Nucleus accumbens (tissue), 56 donors: ENCODE measurements at regions not wholly inside any gene's neighbourhood (a gene's known extent, or its start where the extent isn't known, plus 50 kb on each side); places are given as distances from the start of the nearest gene placed in this dataset.

ENCODE experiments used
- DNase-seq, 56 donors: peaks; one replicate each; lab custom pipeline; 2025; lab: John Stamatoyannopoulos, UW

DNA sequence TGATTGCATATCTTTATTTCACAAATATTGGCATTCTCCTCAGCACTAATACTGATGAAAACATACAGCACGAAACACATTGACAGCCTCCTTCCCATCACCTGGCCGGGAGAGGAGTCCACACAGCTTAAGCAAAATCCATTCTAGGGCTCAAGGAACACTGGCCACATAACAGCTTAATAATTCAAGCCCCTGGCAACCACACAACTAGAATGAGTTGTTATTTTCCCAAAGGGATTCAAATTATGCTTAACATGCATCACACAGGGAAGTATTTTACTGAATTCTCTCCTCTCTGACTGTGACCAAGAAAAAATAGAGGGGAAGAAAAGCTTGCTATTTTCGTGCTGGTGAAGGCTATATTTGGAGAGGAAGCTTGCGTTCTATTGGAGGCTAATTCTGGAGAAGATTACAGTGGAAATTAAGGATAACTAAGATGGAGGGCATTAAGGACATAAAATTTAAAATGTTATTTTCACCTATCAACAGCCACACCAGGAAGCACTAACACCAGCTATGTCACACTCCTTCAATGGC, 198.5 kb downstream of the ADGRG6 start:
- no peak for DNase-seq

DNA sequence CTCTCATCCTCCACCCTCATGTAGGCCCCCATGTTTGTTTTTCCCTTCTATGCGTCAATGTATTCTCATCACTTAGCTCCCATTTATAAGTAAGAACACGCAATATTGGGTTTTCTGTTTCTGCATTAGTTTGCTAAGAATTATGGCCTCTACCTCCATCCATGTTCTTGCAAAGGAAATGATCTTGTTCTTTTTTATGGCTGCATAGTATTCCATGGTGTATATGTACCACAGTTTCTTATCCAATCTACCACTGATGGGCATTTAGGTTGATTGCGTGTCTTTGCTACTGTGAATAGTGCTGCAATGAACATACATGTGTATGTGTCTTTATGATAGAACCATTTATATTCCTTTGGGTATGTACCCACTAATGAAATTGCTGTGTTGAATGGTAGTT, 200.0 kb downstream of the ADGRG6 start:
- DNase-seq: no peak

DNA sequence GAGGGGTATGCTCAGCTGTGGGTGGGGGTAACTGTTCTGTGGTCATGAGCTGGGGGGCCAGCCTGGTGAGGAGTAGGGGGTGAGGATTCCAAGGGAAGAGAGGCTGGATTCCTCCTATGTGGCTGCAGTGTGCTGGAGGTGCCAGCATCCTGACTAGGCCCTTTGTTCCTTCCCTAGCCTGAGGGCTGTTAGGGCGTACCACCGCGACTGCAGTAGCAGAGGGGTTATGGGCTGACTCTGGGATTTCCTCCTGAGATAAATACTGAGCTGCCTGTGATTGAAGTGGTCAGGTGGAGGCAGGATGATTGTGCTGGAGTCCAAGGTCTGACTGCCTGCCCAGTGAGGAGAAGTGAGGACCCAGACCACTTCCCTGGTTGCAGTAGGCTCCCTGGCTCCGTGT, 205.3 kb downstream of the ADGRG6 start:
- DNase-seq: no peak

DNA sequence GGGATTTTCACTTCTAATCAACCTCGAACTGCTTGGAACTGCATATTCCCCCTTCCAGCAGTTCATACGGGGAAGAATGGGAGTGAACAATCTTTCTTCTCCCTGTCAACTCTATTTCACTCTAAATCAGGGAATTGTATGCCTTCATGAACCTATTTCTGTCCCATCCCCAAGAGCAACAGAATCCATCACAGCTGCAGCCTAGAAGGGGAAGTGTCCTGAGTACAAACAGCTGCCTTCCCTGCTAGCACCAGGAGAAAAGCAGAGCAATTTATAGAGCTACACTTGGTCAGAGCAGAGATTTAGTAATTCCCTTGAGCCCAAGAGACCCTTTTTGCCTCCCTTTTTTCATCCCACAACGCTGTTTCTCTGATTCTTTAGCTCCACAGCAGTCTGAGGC, 208.4 kb downstream of the ADGRG6 start:
- no peak for DNase-seq

DNA sequence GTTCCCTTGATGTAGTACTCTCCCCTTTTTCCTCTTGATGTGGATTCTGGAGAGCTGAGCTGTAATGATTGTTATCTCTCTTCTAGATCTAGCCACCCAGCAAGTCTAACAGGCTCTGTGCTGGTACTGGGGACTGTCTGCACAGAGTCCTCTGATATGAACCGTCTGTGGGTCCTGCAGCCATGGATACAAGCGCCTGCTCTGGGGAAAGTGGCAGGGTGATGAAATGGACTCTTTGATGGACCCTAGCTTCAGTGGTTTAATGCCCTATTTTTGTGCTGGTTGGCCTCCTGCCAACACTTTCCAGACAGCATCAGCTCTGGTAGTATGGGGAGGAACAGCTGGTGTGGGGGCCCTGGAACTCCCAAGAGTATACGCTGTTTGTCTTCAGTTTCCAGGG, 216.3 kb downstream of the ADGRG6 start:
- no peak for DNase-seq

DNA sequence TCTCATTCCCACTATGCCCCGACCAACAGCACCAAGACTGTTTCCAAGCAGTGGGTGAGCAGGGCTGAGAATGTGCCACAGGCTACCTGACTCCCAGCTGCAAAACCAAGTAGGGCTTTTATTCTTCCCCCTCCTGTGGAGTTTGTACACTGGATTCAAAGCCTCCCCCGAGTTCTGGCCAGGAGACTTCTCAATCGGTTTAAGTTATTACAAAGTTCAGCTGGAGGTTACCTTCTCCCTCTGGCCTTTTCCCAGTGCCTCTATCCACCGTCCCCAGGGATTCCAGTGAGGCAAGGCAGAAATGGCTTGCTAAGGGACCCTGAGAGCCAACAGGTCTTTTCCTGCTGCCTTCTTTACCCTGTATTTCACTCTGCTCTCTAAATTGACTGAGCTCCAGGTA, 217.0 kb downstream of the ADGRG6 start:
- DNase-seq: no peak

DNA sequence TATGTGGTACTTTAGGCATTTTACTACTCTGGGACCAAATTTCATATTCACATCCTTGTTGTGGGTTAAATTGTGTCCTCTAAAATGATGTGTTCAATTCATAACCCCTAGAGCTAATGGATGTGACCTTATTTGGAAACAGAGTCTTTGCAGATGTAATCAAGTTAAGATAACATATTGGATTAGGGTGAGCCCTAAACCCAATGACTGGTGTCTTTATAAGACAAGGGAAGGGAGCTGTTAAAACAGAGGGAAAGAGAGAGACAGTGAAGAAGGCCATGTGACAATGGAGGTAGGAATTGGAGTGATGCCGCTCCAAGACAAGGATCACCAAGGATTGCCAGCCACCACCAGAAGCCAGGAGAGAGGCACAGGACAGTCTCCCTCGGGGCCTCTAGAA, 220.0 kb downstream of the ADGRG6 start:
- no peak for DNase-seq

DNA sequence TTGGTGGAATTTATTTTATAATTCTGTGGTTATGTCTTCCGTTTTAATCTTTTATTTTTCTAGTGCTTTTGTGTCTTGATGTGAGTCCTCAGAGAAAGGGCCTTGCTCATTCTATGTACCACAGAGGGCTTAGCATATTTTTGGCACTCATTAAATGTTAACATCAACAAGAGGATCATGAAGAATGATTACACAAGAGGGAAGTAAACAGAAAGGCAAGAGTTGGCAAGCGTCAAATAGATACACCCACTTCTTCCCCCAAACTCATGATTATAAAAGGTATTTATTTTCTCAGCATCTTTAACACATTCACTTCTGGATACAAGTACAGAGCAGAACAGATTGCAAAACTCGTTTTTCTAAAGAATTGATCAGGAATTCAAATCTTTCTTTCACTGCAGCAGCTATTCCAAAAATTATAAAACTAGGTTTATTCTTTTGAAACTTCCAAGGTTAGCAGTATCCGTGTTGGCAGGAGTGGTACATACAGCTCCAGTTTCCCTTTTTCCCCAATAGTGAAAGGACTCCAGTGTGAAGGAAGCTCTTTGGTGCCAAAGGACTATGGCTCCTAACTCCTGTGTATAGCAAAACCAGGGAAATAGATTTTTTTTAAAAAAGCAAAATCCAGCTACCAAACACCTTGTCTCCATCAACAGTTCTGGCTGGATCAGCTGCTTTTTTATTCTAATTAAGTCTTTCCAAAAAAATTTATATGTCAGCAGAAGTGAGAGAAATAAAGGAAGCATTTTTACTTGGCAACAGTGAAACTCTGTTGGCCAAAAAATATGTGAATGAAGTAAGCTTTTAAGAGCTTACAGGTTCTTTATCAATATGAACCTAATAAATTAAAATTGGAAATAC, 221.9 kb downstream of the ADGRG6 start:
- no peak for DNase-seq

DNA sequence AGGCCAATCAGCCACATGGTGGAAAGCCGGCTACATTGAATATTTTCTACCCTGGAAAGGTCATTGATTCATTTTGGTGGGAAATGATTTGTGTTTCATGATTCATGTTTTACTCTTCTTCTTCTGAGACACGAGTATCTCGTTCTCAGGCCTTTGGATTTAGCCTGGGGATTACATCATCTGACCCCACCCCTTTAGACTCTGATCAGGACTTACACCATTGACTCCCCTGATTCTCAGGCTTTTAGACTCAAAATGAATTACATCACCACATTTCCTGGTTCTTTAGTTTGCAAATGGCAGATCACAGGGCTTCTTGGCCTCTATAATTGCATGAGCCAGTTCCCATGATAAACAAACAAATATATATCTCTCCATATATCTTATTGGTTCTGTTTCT, 228.8 kb downstream of the ADGRG6 start:
- DNase-seq: no peak

DNA sequence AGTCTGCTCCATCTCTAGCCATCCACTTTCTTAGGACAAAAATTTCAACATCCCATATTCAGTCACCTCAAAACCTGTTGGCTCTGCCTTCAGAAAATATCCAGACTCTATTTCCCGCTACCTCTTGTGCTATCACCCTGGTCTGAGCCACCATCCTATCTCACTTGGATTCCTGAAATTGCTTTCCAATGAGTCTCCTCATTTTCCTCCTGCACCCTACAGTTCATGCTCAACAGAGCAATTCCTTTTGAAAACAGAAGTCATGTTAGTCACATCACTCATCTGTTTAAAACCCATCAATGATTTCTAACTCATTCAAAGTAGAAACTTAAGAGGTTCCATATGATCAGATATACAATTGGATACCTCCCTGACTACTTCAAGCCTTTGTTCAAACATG, 229.9 kb downstream of the ADGRG6 start:
- no peak for DNase-seq

DNA sequence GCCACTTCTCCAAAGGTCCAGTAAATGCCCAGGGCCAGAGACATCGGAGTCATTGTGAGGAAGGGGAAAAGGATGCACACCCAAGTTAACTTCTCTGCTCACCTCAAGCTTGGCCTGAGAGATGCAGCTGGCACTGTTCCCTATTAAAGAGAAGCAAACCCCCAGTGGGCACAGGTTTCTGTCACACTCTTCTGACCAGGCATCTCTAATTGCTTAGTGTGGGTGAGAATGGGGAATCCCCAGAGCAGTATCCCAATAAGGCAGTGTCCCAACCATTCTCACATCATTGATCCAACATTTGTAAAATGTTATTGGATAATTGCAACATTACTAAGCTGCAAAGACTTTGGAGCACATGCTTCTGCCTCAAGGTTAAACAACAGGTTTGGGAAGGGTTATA, 232.3 kb downstream of the ADGRG6 start:
- DNase-seq: no peak

DNA sequence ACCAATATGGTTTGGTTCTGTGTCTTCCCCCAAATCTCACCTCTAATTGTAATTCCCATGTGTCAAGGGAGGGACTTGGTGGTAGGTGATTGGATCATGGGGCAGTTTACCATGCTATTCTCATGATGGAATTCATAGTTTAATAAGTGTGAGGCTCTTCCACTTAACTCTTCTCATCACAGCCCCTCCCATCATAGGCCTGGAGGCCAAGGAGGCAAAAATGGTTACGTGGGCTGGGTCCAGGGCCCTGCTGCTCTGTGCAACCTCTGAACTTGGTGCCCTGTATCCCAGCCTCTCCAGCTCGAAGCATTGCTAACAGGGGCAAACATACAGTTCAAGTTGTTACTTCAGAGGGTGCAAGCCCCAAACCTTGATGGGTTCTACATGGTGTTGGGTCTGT, 232.7 kb downstream of the ADGRG6 start:
- no peak for DNase-seq

DNA sequence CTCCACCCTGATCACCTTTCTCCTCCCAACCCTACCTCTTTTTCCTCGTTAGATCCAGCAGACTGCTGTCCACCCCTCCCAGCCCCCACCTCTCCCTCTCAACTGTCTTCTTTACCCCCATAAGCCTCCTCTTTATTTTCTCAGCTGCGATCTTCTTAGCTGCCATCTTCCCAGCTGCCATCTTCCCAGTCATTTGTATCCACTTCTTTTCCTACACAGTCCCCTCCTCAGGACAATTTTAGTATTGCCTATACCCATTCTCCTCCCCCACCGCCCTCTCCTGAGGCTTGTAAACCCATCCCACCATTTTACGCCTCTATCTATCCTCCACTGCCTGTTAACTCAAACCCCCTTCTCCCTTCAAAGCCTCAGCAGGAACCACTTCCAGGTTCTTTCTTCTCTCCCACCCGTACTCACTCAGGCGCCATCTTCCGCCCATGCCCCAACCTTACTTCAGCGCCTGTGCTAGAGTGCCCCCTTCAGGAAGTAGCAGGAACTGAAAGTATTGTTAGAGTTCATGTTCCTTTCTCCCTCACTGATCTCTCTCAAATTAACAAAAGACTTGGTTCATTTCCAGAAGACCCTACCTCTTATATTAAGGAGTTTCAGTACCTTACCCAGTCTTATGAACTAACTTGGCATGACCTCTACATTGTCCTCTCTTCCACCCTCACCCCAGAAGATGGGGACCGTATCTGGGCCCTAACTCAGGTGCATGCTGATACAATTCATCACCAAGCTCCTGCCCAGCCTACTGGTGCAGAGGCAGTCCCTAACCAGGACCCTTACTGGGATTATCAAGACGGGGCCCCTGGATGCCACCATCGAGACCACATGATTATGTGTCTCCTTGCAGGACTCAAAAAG, 236.0 kb downstream of the ADGRG6 start:
- no peak for DNase-seq

DNA sequence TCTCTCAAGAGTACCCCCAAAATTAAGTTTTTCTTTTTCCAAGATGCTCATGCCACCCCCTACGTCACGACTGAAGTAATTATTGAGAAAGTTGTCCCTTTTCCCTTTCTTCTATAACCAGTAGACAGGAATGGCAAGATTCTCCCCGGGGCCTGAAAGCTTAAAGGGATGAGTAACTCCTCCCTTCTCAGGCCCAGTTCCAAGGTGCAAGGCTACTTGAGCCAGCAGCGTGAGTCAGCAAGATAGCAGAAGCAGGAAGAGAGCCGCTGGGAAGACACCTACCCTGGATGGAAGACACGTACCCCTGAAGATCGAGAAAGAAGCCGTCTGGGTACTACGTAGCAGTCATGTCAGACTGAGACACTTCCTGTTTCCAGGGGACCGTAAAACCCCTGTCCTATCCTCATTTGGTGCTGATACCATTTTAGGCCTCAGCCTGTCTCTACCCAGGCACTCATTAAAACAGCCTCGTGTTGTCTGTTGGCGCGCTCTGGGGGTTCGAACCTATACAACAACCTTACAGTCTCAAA, 241.0 kb downstream of the ADGRG6 start:
- DNase-seq: no peak

DNA sequence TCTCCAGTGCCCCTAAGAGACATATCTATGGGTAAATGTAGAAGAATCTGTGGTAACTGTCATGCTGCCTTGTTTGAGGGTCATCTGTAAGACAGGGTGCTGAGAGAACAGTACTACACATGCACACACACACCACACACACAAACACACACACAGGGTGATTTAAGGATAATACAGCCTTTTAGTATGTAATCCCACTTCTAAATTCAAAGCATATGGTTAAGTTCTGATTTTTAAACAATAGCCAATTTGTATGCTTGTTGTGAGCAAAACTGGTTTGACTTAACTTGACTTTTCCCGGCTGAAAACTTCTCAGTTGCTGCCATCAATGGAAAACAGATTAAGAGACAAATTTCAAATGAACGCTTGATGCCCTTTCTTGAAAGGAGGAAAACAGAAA, 241.8 kb downstream of the ADGRG6 start:
- no peak for DNase-seq

DNA sequence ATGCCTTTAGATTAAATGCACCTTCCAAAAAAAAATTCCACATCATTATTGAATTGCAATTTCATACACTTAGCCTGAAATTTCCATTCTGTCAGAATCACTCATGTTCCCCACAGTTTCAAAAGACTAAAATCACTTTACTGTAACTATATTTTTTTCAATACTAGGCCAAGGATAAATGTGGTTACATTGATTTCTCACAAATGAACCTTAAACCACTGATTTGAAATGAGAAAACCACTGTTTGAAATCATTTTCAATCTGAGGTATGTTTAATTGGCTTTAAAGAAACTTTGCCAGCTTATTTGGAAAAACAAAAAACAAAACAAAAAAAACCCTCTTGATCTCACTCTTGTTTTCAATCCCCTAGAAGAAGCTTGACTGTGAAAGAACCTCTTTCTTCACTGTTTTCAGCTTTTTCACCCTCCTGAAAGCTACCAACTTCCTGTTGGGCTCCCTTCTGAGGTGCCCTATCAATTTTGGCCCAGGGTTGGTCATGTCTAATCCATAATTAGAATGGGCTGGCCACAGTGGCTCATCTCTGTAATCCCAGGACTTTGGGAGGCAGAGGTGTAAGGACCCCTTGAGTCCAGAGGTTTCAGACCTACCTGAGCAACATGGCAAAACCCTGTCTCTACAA, 242.5 kb downstream of the ADGRG6 start:
- no peak for DNase-seq

DNA sequence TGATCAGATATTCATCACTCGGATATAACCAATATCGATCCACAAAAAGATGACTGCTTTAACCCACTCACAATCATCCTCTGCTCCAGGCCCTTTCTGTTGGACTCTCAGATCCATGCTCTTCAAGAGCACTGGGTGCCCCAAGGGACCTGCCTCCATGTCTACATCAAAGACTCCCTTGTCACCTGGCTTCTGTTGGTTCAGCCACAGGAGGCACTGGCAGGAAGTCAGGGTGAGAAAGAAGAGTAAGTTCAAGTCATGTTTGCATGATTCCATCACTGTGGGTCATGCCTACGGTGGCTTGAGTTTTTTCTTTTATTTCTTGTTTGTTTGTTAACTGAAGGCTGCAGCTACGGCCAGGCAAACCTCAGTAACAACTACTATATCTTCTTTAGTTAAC, 243.3 kb downstream of the ADGRG6 start:
- DNase-seq: no peak

DNA sequence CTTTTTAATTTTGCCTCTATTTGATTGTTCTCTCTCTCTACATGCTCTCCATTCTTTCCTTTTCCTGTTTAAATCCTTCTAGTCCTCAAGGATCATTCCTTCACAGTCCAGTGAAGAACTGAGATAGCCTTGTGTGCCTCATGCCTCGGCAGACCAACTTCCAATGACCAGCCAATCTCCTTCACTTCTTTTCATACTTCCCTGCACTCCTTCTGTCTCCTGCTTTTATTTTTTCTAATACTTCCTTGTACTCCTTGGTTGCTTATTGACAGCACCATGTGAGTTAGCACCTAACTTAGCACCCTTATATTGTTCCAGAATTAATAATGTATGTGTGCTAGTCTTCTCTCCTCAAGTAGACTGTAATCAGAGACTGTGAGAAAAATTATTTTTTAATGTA, 246.8 kb downstream of the ADGRG6 start:
- no peak for DNase-seq

DNA sequence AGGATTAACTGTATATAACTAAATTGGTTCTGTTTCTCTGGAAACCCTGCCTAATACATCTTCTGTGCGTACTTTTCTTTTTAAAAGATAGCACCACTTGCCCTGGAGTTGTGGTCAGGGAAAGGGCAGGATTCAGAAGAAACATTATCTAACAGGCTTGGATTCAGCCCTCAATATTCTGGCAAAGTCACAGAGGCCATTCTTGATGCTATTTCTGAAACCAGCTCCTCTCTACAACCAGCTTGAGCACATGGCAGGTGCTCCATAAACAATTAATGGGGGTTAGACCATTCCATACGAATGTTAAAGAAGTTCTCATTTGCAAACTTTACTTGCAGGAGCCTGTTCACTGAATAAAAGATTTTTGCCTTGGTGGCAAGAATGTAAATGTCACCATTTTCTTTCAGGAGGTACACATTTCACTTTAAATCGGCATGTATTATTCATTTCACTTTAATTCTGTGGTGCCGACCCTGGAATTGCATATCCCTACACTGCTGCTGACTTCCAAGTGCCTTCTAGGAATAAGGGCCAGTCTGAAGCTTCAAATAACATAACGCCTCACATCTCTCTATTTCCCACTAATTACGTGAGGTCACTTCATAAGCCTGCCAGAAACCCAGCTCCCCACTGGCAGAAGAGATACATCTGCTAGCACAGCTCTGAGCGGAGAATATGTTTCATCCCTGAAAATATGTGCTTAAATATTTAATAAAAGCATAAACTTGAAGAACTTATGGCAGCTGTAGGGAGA, 248.7 kb downstream of the ADGRG6 start:
- DNase-seq: no peak

DNA sequence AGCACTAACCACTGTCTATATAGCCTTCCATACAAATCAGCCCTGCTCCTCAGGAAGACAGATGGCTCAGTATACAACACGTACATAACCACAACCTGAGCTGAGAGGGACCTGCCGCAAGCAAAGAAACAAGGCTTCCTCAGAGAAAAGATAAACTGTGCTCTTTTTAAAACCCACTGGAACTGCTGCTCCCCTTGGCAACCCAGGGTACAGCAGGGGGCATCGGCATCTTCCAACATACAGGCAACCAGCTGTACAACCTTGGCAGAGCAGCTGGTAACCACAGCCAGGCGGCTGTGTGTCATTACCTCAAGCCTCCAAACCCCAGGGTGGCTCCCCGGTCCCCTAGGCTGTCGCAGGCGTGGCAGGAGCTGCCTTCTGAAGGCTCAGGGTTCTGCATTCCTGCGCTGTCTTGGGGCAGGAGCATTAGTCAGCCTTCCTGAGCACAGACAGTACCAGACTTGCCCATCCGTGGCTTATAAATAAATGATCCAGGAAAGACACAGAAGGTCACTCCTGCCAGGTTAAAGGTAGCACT, 249.5 kb downstream of the ADGRG6 start:
- no peak for DNase-seq
